GM12878 (cell line): ENCODE measurements at regions not wholly inside any gene's neighbourhood (a gene's known extent, or its start where the extent isn't known, plus 50 kb on each side); places are given as distances from the start of the nearest gene placed in this dataset.

Source experiments
- CHD2 ChIP-seq: IDR thresholded peaks from 2 replicates; pipeline ENCODE4 v1.6.1; 2011; ENCODE audit warnings: low read depth, low read length, improper control_type of control experiment, borderline replicate concordance
- NFXL1 ChIP-seq: fragments of 450-650 bp; IDR thresholded peaks from 2 replicates; pipeline ENCODE4 v1.6.1; 2017; ENCODE audit warnings: antibody characterized with exemption, mild to moderate bottlenecking, borderline replicate concordance
- RAD51 ChIP-seq: fragments of 450-650 bp; IDR thresholded peaks from 2 replicates; pipeline ENCODE4 v1.6.1; 2016; ENCODE audit warnings: moderate library complexity, mild to moderate bottlenecking, inconsistent platforms
- REST ChIP-seq: IDR thresholded peaks from 2 replicates; pipeline ENCODE4 v1.6.1; 2012; ENCODE audit warnings: mild to moderate bottlenecking, low read depth, low read length
- YY1 ChIP-seq: IDR thresholded peaks from 2 replicates; pipeline ENCODE4 v1.6.1; 2011; ENCODE audit warnings: low read depth, mild to moderate bottlenecking, low read length

- TF ChIP-seq NFXL1 (no peak), RAD51 (no peak), CHD2 (no peak), REST (no peak), YY1 (no peak)
These were observed 264.0 kb upstream of the BOD1L1 start for GRCh38 chr4:13891544-13891939.
